Osteocyte (in vitro differentiated cells): ENCODE measurements at regions not wholly inside any gene's neighbourhood (a gene's known extent, or its start where the extent isn't known, plus 50 kb on each side); places are given as distances from the start of the nearest gene placed in this dataset.

Experiments
- DNase-seq: peaks from one replicate; pipeline ENCODE4 v3.0.0; 2021; ENCODE audit warnings: mixed read lengths; ENCODE audit not compliant: unreplicated experiment; ENCODE audit errors: extremely low spot score
- H3K27ac Mint-ChIP-seq: one replicate; pipeline ENCODE4 v1.8.0; 2021; ENCODE audit warnings: mild to moderate bottlenecking, mixed read lengths; ENCODE audit not compliant: unreplicated experiment
- H3K27me3 Mint-ChIP-seq: one replicate; pipeline ENCODE4 v1.8.0; 2021; ENCODE audit warnings: mixed read lengths; ENCODE audit not compliant: unreplicated experiment
- H3K36me3 Mint-ChIP-seq: one replicate; pipeline ENCODE4 v1.8.0; 2021; ENCODE audit warnings: mixed read lengths; ENCODE audit not compliant: unreplicated experiment
- H3K4me1 Mint-ChIP-seq: one replicate; pipeline ENCODE4 v1.8.0; 2021; ENCODE audit warnings: mixed read lengths; ENCODE audit not compliant: unreplicated experiment
- H3K4me3 Mint-ChIP-seq: one replicate; pipeline ENCODE4 v1.8.0; 2021; ENCODE audit warnings: mild to moderate bottlenecking, moderate library complexity, mixed read lengths; ENCODE audit not compliant: unreplicated experiment
- H3K9me3 Mint-ChIP-seq: one replicate; pipeline ENCODE4 v1.8.0; 2021; ENCODE audit warnings: mixed read lengths; ENCODE audit not compliant: unreplicated experiment
- TF ChIP-seq, protein P1 (sequence below): fragments of 200-600 bp; sonication (generic); IDR thresholded peaks from 2 replicates; pipeline ENCODE4 v1.5.0; 2021; ENCODE audit warnings: antibody characterized with exemption, mild to moderate bottlenecking, moderate library complexity

DNA sequence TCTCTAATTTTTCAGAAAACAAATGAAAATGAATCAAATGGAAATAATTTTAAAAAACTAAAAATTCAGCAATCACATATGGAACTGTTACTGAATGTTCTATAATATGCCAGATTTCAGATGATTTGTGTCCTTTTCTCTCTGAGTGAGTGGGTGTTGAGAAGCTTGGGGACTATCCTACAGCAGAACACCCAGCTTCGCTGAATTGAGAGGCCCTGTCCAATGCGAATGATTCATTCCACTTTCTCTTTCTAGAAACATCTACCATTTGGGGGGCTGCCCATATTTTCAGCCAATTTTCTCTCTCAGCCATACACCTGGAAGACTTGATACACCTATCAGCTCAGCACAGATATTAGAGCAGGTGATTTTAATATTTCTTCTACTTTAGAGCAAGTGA lies 1666.7 kb downstream of the EFNB2 start:
- Mint-ChIP-seq H3K9me3 (peaks cover 11% of the 10 kb centered on the region), H3K4me3 (no peak overlapping the region), H3K27ac (no peak overlapping the region), H3K36me3 (no peaks in the 10 kb centered on the region), H3K4me1 (no peaks in the 10 kb centered on the region), H3K27me3 (no peaks in the 10 kb centered on the region)
- DNase-seq: no peak
- TF ChIP-seq, protein P1, sequence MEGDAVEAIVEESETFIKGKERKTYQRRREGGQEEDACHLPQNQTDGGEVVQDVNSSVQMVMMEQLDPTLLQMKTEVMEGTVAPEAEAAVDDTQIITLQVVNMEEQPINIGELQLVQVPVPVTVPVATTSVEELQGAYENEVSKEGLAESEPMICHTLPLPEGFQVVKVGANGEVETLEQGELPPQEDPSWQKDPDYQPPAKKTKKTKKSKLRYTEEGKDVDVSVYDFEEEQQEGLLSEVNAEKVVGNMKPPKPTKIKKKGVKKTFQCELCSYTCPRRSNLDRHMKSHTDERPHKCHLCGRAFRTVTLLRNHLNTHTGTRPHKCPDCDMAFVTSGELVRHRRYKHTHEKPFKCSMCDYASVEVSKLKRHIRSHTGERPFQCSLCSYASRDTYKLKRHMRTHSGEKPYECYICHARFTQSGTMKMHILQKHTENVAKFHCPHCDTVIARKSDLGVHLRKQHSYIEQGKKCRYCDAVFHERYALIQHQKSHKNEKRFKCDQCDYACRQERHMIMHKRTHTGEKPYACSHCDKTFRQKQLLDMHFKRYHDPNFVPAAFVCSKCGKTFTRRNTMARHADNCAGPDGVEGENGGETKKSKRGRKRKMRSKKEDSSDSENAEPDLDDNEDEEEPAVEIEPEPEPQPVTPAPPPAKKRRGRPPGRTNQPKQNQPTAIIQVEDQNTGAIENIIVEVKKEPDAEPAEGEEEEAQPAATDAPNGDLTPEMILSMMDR: no peak

DNA sequence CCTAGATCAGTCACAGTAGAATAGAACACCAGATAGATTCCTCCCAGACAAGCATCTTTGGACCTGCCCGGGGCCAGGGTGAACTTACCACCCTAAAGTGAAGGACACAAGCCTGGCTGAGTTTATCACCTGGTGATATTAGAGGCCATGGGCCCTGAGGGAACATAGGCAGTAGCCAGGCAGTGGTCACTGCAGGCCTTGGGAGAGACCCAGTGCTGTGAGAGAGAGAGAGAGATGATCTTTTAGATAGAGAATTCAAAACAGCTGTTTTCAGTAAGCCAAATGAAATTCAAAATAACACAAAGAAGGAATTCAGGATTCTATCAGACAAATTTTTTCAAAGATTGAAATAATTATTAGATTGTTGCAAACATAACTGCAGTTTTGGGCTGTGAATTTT lies 1679.9 kb downstream of the EFNB2 start:
- H3K9me3 Mint-ChIP-seq: no peaks in the 10 kb centered on the region
- no peaks in the 10 kb centered on the region for H3K36me3 Mint-ChIP-seq
- no peaks in the 10 kb centered on the region for H3K4me1 Mint-ChIP-seq
- no peak overlapping the region for H3K27ac Mint-ChIP-seq
- H3K4me3 Mint-ChIP-seq: no peak overlapping the region
- TF ChIP-seq, protein P1: no peak
- no peak for DNase-seq
- no peaks in the 10 kb centered on the region for H3K27me3 Mint-ChIP-seq

DNA sequence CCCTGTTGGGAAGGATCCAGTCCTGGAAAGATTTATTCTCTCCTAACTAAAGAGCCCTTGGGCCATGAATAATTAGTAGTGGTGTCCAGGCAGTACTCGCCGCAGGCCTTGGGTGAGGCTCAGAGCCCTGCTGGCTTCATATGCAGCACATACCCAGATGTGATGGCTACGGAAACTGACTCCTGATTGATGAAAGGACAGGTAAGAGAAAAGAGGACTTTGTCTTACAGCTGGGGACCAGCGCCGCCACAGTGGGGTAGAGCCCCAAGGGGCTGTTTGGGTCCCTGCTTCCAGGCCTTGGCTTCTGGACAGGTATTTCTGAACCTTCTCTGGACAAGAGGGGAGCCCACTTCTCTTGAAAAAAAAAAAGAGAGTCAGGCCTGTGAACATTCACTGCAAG lies 1680.8 kb downstream of the EFNB2 start:
- H3K27me3 Mint-ChIP-seq: no peaks in the 10 kb centered on the region
- no peak overlapping the region for H3K4me3 Mint-ChIP-seq
- no peaks in the 10 kb centered on the region for H3K36me3 Mint-ChIP-seq
- no peak for DNase-seq
- H3K27ac Mint-ChIP-seq: no peak overlapping the region
- no peaks in the 10 kb centered on the region for H3K4me1 Mint-ChIP-seq
- H3K9me3 Mint-ChIP-seq: no peaks in the 10 kb centered on the region
- TF ChIP-seq, protein P1: no peak

DNA sequence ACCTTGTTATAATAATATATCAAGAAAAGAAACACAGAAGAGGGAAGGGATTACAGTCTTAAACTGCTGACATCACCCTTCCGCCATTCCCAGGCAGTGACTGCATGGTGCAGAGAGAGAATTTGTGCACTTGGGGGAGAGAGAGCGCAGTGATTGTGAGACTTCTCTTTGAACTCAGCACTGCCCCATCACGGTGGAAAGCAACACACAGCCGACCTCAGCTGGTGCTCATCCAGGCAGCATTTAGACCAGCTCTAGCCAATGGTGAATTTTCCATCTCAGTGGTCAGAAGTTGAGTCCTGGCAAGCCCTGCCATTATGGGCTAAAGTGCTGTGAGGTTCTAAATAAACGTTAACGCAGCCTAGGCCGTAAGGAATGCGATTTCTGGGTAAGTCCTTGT lies 1681.5 kb downstream of the EFNB2 start:
- no peak overlapping the region for H3K27ac Mint-ChIP-seq
- H3K9me3 Mint-ChIP-seq: no peaks in the 10 kb centered on the region
- TF ChIP-seq, protein P1: no peak
- no peaks in the 10 kb centered on the region for H3K4me1 Mint-ChIP-seq
- no peaks in the 10 kb centered on the region for H3K36me3 Mint-ChIP-seq
- no peak for DNase-seq
- H3K4me3 Mint-ChIP-seq: no peak overlapping the region
- no peaks in the 10 kb centered on the region for H3K27me3 Mint-ChIP-seq

DNA sequence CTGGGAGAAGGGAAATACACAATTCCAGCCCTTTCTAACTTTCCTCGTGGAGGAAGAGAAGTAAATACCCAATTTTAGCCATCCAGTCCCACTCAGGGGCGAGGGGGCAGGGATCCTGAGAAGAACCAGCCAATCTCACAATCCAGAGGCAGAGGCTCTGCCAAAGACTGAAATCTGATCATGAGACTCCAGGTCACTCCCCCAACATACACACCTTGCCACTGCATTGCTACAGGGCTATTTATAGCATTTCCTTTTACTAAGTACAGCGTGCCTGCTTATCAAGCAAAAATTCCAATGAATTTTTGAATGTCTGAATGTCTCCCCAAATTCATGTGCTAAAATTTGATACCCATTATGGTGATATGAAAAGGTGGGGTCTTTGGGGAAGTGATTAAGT lies 1687.5 kb downstream of the EFNB2 start:
- TF ChIP-seq, protein P1: no peak
- H3K4me1 Mint-ChIP-seq: peaks cover 8% of the 10 kb centered on the region
- H3K36me3 Mint-ChIP-seq: no peaks in the 10 kb centered on the region
- no peak overlapping the region for H3K27ac Mint-ChIP-seq
- H3K9me3 Mint-ChIP-seq: no peaks in the 10 kb centered on the region
- DNase-seq: no peak
- no peak overlapping the region for H3K4me3 Mint-ChIP-seq
- H3K27me3 Mint-ChIP-seq: no peaks in the 10 kb centered on the region
